Endothelial cell of umbilical vein (primary cell): ENCODE measurements at regions not wholly inside any gene's neighbourhood (a gene's known extent, or its start where the extent isn't known, plus 50 kb on each side); places are given as distances from the start of the nearest gene placed in this dataset.

Source experiments
- BruUV-seq: library from RNA; stranded (reverse); fragments of 400-500 nt; replicated peaks from 2 replicates; lab custom pipeline; 2021; lab: Mats Ljungman, UMichigan
- CTCF ChIA-PET: fragments of 300-600, 350-600 bp; sonication (Branson Sonifier 250); formaldehyde crosslinking; loops from one replicate; lab custom pipeline; 2021; ENCODE audit warnings: antibody characterized with exemption, inconsistent platforms; lab: Charles Lee
- POLR2A ChIA-PET: fragments of 300-600, 350-600 bp; sonication (Branson Sonifier 250); formaldehyde crosslinking; loops from one replicate; lab custom pipeline; 2021; ENCODE audit warnings: antibody characterized with exemption, inconsistent platforms; lab: Charles Lee
- DNase-seq: peaks from one replicate; pipeline ENCODE4 v3.0.0-alpha.2; 2011; ENCODE audit warnings: low read depth, low spot score
- FAIRE-seq: peaks from 2 replicates; lab custom pipeline; 2011; peaks lifted over from hg19 to GRCh38; lab: Jason Lieb, UNC
- H2AFZ ChIP-seq: 2 replicates; pipeline ENCODE4 v1.6.0; 2012; ENCODE audit warnings: low read depth, low read length, control low read depth, inconsistent platforms
- H3K27ac ChIP-seq: 2 replicates; pipeline ENCODE4 v1.5.1; 2011; ENCODE audit warnings: low read depth, mild to moderate bottlenecking, control low read depth, low read length, moderate library complexity; ENCODE audit not compliant: insufficient read depth
- H3K27me3 ChIP-seq, 2 experiments: 2 replicates each; pipeline versions ENCODE4 v1.6.0 to v1.6.1; 2011; ENCODE audit warnings: low read length in 2 of 2, mixed read lengths in 1 of 2; ENCODE audit not compliant: control insufficient read depth in 2 of 2, insufficient read depth in 2 of 2
- H3K36me3 ChIP-seq, 2 experiments: 2 replicates in 1 of 2; 3 replicates in 1 of 2; pipeline ENCODE4 v1.5.1; 2011; ENCODE audit warnings: low read length in 2 of 2, mild to moderate bottlenecking in 1 of 2, moderate library complexity in 1 of 2; ENCODE audit not compliant: control insufficient read depth in 2 of 2, insufficient read depth in 2 of 2; ENCODE audit errors: extremely low read depth in 1 of 2
- H3K4me1 ChIP-seq: 3 replicates; pipeline ENCODE4 v1.5.1; 2011; ENCODE audit warnings: mild to moderate bottlenecking, low read length; ENCODE audit not compliant: control insufficient read depth, insufficient read depth; ENCODE audit errors: extremely low read depth
- H3K4me2 ChIP-seq: 2 replicates; pipeline ENCODE4 v1.6.1; 2011; ENCODE audit warnings: low read length, control low read depth, mixed read lengths; ENCODE audit not compliant: insufficient read depth
- H3K4me3 ChIP-seq, 3 experiments: fragments of 200-600 bp in 1 of 3; sonication (generic), shearing (Covaris generic) in 1 of 3; replicated peaks in 1 of 3; 2 replicates each; pipeline ENCODE4 v1.5.1; 2011 to 2016; ENCODE audit warnings: control low read depth in 3 of 3, low read length in 3 of 3, mild to moderate bottlenecking in 2 of 3, inconsistent platforms in 1 of 3, low read depth in 1 of 3, moderate library complexity in 1 of 3; ENCODE audit not compliant: insufficient read depth in 1 of 3
- H3K79me2 ChIP-seq: 2 replicates; pipeline ENCODE4 v1.6.0; 2012; ENCODE audit warnings: low read length, inconsistent platforms; ENCODE audit not compliant: control insufficient read depth, insufficient read depth
- H3K9ac ChIP-seq: replicated peaks from 2 replicates; pipeline ENCODE3; 2011; ENCODE audit warnings: low read length, control low read depth; ENCODE audit not compliant: insufficient read depth; ENCODE audit errors: extremely low read depth
- H3K9me1 ChIP-seq: replicated peaks from 3 replicates; pipeline ENCODE4 v1.6.0; 2011; ENCODE audit warnings: mild to moderate bottlenecking, low read length; ENCODE audit not compliant: control insufficient read depth, insufficient read depth; ENCODE audit errors: extremely low read depth
- H3K9me3 ChIP-seq: replicated peaks from 2 replicates; pipeline ENCODE4 v1.5.1; 2012; ENCODE audit warnings: low read length, inconsistent platforms; ENCODE audit not compliant: control insufficient read depth, insufficient read depth
- H4K20me1 ChIP-seq: replicated peaks from 2 replicates; pipeline ENCODE3; 2011; ENCODE audit warnings: mild to moderate bottlenecking, low read length; ENCODE audit not compliant: control insufficient read depth, insufficient read depth; ENCODE audit errors: extremely low read depth
- EZH2 ChIP-seq: IDR thresholded peaks from 2 replicates; pipeline ENCODE4 v1.6.1; 2012; ENCODE audit warnings: borderline replicate concordance, low read depth, mild to moderate bottlenecking, moderate library complexity, low read length, inconsistent platforms; ENCODE audit not compliant: severe bottlenecking
- FOS ChIP-seq: IDR thresholded peaks from 2 replicates; pipeline ENCODE4 v1.6.1; 2011; ENCODE audit warnings: mild to moderate bottlenecking, low read length, moderate library complexity, borderline replicate concordance; ENCODE audit not compliant: insufficient read depth
- GATA2 ChIP-seq: IDR thresholded peaks from 2 replicates; pipeline ENCODE4 v1.7.0; 2011; ENCODE audit warnings: low read depth, mild to moderate bottlenecking, moderate library complexity, mixed read lengths, low read length; ENCODE audit not compliant: insufficient read length, insufficient read depth
- JUN ChIP-seq: IDR thresholded peaks from 2 replicates; pipeline ENCODE4 v1.6.1; 2011; ENCODE audit warnings: borderline replicate concordance, low read depth; ENCODE audit not compliant: insufficient read length, insufficient read depth
- MAX ChIP-seq: IDR thresholded peaks from 2 replicates; pipeline ENCODE4 v1.6.1; 2011; ENCODE audit not compliant: insufficient read depth, insufficient read length
- MYC ChIP-seq: IDR thresholded peaks from one replicate; pipeline ENCODE4 v1.6.1; 2011; ENCODE audit warnings: mild to moderate bottlenecking, low read depth, low read length
- POLR2A ChIP-seq: IDR thresholded peaks from 2 replicates; pipeline ENCODE4 v1.6.1; 2012; ENCODE audit warnings: low read depth, mild to moderate bottlenecking, control low read depth, low read length
- POLR2AphosphoS5 ChIP-seq: IDR thresholded peaks from 2 replicates; pipeline ENCODE4 v1.6.1; 2012; ENCODE audit warnings: low read depth, mild to moderate bottlenecking, control low read depth, low read length, moderate library complexity; ENCODE audit not compliant: insufficient read depth
- dilution Hi-C: fragments of 300-500 bp; cut with MboI; formaldehyde crosslinking; loops from one replicate; pipeline ENCODE4 v1.15.0; 2019; ENCODE audit warnings: low sequenced_read_pairs; ENCODE audit not compliant: extremely low pct_ligation_motif_present
- intact Hi-C: fragments of 100-400 bp; cut with micrococcal nuclease; formaldehyde crosslinking; loops from one replicate; pipeline ENCODE4 v1.10.0; 2022
- TF ChIP-seq, protein P1 (sequence below), 2 donors: IDR thresholded peaks; 1 replicate in 1 of 2; 2 replicates in 1 of 2; pipeline ENCODE4 v1.5.1; 2011; ENCODE audit warnings: low read length in 2 of 2, mild to moderate bottlenecking in 2 of 2, moderate library complexity in 2 of 2, control low read depth in 1 of 2, inconsistent platforms in 1 of 2, low read depth in 1 of 2; ENCODE audit not compliant: insufficient read depth in 1 of 2; ENCODE audit errors: extremely low read depth in 1 of 2

DNA sequence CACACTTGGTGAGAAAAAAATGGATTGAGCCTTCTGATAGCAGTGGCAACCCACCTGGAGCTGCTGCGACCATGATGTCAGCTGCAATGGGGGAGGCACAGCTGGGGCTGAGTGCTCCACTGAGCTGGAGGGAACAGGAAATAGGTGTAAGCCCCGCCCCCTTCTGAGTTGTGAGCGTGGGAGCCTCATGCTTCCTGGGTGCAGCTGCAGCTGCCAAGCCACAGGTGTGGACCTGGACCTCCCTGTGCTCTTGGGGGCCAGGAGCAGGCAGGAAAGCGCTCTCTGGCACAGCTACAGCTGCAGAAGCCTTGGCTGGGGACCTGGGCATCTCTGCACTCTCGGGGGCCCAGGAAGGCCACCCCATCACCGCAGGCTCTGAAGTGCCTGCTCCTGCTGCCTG is 970.6 kb downstream of the DCDC2C start:
- H3K4me1 ChIP-seq, result no peaks in the 10 kb centered on the region
- no peak overlapping the region for H2AFZ ChIP-seq
- H3K9ac ChIP-seq, result no peak overlapping the region
- FAIRE-seq, result no peak
- BruUV-seq, result no TSS peak
- H3K9me3 ChIP-seq, result no peaks in the 10 kb centered on the region
- H3K36me3 ChIP-seq, result no peaks in the 10 kb centered on the region
- no peak overlapping the region for H3K4me3 ChIP-seq
- H3K9me1 ChIP-seq, result no peaks in the 10 kb centered on the region
- H3K27me3 ChIP-seq, result no peaks in the 10 kb centered on the region
- no peak for DNase-seq
- POLR2A ChIA-PET, result no interaction called here
- TF ChIP-seq MYC (no peak), GATA2 (no peak), POLR2AphosphoS5 (no peak), FOS (no peak), EZH2 (no peak), POLR2A (no peak), MAX (no peak), JUN (no peak)
- TF ChIP-seq, protein P1, sequence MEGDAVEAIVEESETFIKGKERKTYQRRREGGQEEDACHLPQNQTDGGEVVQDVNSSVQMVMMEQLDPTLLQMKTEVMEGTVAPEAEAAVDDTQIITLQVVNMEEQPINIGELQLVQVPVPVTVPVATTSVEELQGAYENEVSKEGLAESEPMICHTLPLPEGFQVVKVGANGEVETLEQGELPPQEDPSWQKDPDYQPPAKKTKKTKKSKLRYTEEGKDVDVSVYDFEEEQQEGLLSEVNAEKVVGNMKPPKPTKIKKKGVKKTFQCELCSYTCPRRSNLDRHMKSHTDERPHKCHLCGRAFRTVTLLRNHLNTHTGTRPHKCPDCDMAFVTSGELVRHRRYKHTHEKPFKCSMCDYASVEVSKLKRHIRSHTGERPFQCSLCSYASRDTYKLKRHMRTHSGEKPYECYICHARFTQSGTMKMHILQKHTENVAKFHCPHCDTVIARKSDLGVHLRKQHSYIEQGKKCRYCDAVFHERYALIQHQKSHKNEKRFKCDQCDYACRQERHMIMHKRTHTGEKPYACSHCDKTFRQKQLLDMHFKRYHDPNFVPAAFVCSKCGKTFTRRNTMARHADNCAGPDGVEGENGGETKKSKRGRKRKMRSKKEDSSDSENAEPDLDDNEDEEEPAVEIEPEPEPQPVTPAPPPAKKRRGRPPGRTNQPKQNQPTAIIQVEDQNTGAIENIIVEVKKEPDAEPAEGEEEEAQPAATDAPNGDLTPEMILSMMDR (IDR thresholded peaks at IDR 0.05; ENCODE audit: extremely low read depth in 1 of 2, insufficient read depth in 1 of 2, low read depth in 1 of 2, low read length in 2 of 2), result no peak
- no peaks in the 10 kb centered on the region for H3K79me2 ChIP-seq
- no peaks in the 10 kb centered on the region for H4K20me1 ChIP-seq
- dilution Hi-C loops (no loop called here), intact Hi-C loops (no loop called here)
- H3K27ac ChIP-seq, result no peak overlapping the region
- H3K4me2 ChIP-seq, result no peak overlapping the region
- CTCF ChIA-PET, result no interaction called here
